HG03575 (cell line): ENCODE measurements at regions not wholly inside any gene's neighbourhood (a gene's known extent, or its start where the extent isn't known, plus 50 kb on each side); places are given as distances from the start of the nearest gene placed in this dataset.

Experiments used
- ATAC-seq: cut with Tn5 transposase; IDR thresholded peaks from one replicate; pipeline ENCODE4 v1.9.1; 2021; ENCODE audit not compliant: unreplicated experiment, insufficient number of reproducible peaks, low FRiP score; ENCODE audit errors: extremely low read depth

GRCh38 chr5:90153031-90153430 is 256.5 kb downstream of the CETN3 start:
- no peak for ATAC-seq

- ATAC-seq, result no peak
Measured at GRCh38 chr5:90144625-90145327, 264.8 kb downstream of the CETN3 start.

- ATAC-seq, result no peak
Measured at GRCh38 chr5:90142541-90142940, 267.0 kb downstream of the CETN3 start.

- ATAC-seq, result no peak
Measured at GRCh38 chr5:90141984-90142383, 267.6 kb downstream of the CETN3 start.

- no peak for ATAC-seq
Measured at GRCh38 chr5:90136952-90137528, 272.5 kb downstream of the CETN3 start.

- no peak for ATAC-seq
Measured at GRCh38 chr5:90135779-90136378, 273.7 kb downstream of the CETN3 start.

GRCh38 chr5:90134892-90135291 is 274.7 kb downstream of the CETN3 start:
- no peak for ATAC-seq

GRCh38 chr5:90134381-90134780 is 275.2 kb downstream of the CETN3 start:
- no peak for ATAC-seq

GRCh38 chr5:90133941-90134340 is 275.6 kb downstream of the CETN3 start:
- ATAC-seq, result no peak

- ATAC-seq, result peak; percentile 66
Measured at GRCh38 chr5:90131383-90132133, 278.0 kb downstream of the CETN3 start.

- ATAC-seq, result no peak
Measured at GRCh38 chr5:90128551-90128950, 281.0 kb downstream of the CETN3 start.

- no peak for ATAC-seq
Measured at GRCh38 chr5:90119531-90119971, 290.0 kb downstream of the CETN3 start.

- ATAC-seq, result no peak
Measured at GRCh38 chr5:90117005-90117404, 292.6 kb downstream of the CETN3 start.

- no peak for ATAC-seq
Measured at GRCh38 chr5:90113108-90113507, 296.4 kb downstream of the CETN3 start.

- no peak for ATAC-seq
Measured at GRCh38 chr5:90112033-90112692, 297.4 kb downstream of the CETN3 start.

- no peak for ATAC-seq
Measured at GRCh38 chr5:90111364-90112032, 298.1 kb downstream of the CETN3 start.

- ATAC-seq, result no peak
Measured at GRCh38 chr5:90109285-90109684, 300.3 kb downstream of the CETN3 start.

GRCh38 chr5:90099099-90099498 is 310.5 kb downstream of the CETN3 start:
- no peak for ATAC-seq

GRCh38 chr5:90097082-90097477 is 312.5 kb downstream of the CETN3 start:
- no peak for ATAC-seq
